ENCODE measurements at regions not wholly inside any gene's neighbourhood (a gene's known extent, or its start where the extent isn't known, plus 50 kb on each side); places are given as distances from the start of the nearest gene placed in this dataset.

DNA sequence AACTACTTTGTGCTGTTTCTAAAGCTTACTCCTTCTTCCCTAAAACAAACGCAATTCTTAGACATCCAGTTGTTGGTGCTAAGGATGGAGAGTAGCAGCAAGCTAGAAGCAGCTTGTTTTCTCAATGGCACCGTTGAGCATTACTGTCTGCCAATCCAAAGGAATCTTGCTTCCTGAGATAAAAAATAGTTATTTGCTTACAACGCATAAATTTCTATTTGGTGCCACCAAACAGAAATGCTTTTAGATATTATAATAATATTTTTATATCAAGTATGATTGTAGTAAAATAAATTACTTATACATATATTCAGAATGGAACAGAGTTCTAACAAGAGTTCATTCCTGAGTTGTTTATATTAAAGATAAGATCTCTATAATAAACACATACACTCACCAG lies 434.7 kb downstream of the CPS1 start:
- TF ChIP-seq EZH2phosphoT487 (IDR thresholded peaks at IDR 0.05) (no peak), EZH2 (IDR thresholded peaks at IDR 0.05) (no peak)
- TF ChIP-seq, protein P1, sequence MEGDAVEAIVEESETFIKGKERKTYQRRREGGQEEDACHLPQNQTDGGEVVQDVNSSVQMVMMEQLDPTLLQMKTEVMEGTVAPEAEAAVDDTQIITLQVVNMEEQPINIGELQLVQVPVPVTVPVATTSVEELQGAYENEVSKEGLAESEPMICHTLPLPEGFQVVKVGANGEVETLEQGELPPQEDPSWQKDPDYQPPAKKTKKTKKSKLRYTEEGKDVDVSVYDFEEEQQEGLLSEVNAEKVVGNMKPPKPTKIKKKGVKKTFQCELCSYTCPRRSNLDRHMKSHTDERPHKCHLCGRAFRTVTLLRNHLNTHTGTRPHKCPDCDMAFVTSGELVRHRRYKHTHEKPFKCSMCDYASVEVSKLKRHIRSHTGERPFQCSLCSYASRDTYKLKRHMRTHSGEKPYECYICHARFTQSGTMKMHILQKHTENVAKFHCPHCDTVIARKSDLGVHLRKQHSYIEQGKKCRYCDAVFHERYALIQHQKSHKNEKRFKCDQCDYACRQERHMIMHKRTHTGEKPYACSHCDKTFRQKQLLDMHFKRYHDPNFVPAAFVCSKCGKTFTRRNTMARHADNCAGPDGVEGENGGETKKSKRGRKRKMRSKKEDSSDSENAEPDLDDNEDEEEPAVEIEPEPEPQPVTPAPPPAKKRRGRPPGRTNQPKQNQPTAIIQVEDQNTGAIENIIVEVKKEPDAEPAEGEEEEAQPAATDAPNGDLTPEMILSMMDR (IDR thresholded peaks at IDR 0.05), result no peak
